SH-SY5Y (cell line): ENCODE measurements at regions not wholly inside any gene's neighbourhood (a gene's known extent, or its start where the extent isn't known, plus 50 kb on each side); places are given as distances from the start of the nearest gene placed in this dataset.

Experiments used
- GATA2 ChIP-seq: IDR thresholded peaks from 2 replicates; pipeline ENCODE4 v1.6.1; 2011; ENCODE audit warnings: mild to moderate bottlenecking, low read depth, low read length
- GATA3 ChIP-seq: IDR thresholded peaks from 2 replicates; pipeline ENCODE4 v1.6.1; 2011; ENCODE audit warnings: low read depth, mild to moderate bottlenecking, low read length, moderate library complexity

- TF ChIP-seq GATA2 (no peak), GATA3 (no peak)
Observed at GRCh38 chr10:83562381-83562780, 576.9 kb upstream of the GHITM start.
